Endothelial cell (in vitro differentiated cells): ENCODE measurements at regions not wholly inside any gene's neighbourhood (a gene's known extent, or its start where the extent isn't known, plus 50 kb on each side); places are given as distances from the start of the nearest gene placed in this dataset.

Experiments used
- DNase-seq: peaks from one replicate; pipeline ENCODE4 v3.0.0; 2021; ENCODE audit warnings: low spot score
- H3K27ac Mint-ChIP-seq: one replicate; pipeline ENCODE4 v1.8.0; 2021; ENCODE audit warnings: mixed read lengths, inconsistent platforms; ENCODE audit not compliant: unreplicated experiment
- H3K27me3 Mint-ChIP-seq: one replicate; pipeline ENCODE4 v1.8.0; 2021; ENCODE audit warnings: mild to moderate bottlenecking, moderate library complexity, mixed read lengths, inconsistent platforms; ENCODE audit not compliant: unreplicated experiment
- H3K36me3 Mint-ChIP-seq: one replicate; pipeline ENCODE4 v1.8.0; 2021; ENCODE audit warnings: mild to moderate bottlenecking, low read depth, mixed read lengths, inconsistent platforms; ENCODE audit not compliant: unreplicated experiment
- H3K4me1 Mint-ChIP-seq: one replicate; pipeline ENCODE4 v1.8.0; 2021; ENCODE audit warnings: mild to moderate bottlenecking, mixed read lengths, inconsistent platforms; ENCODE audit not compliant: unreplicated experiment
- H3K4me3 Mint-ChIP-seq: one replicate; pipeline ENCODE4 v1.8.0; 2021; ENCODE audit warnings: mild to moderate bottlenecking, mixed read lengths, inconsistent platforms; ENCODE audit not compliant: unreplicated experiment
- H3K9me3 Mint-ChIP-seq: one replicate; pipeline ENCODE4 v1.8.0; 2021; ENCODE audit warnings: mixed read lengths, inconsistent platforms; ENCODE audit not compliant: unreplicated experiment
- CTCF ChIP-seq: fragments of 200-600 bp; sonication (generic); IDR thresholded peaks from one replicate; pipeline ENCODE4 v1.5.0; 2021; ENCODE audit warnings: antibody characterized with exemption; ENCODE audit not compliant: unreplicated experiment

GRCh38 chr2:145253492-145253891 is 733.6 kb upstream of the ZEB2 start:
- H3K27ac Mint-ChIP-seq = no peak overlapping the region
- no peaks in the 10 kb centered on the region for H3K9me3 Mint-ChIP-seq
- no peak for TF ChIP-seq CTCF
- no peaks in the 10 kb centered on the region for H3K4me1 Mint-ChIP-seq
- no peak overlapping the region for H3K4me3 Mint-ChIP-seq
- no peak for DNase-seq
- H3K27me3 Mint-ChIP-seq = peaks cover 2% of the 10 kb centered on the region
- H3K36me3 Mint-ChIP-seq = no peaks in the 10 kb centered on the region

GRCh38 chr2:145245268-145245870 is 725.5 kb upstream of the ZEB2 start:
- Mint-ChIP-seq H3K4me1 (no peaks in the 10 kb centered on the region), H3K36me3 (no peaks in the 10 kb centered on the region), H3K4me3 (no peak overlapping the region), H3K27me3 (no peaks in the 10 kb centered on the region), H3K27ac (no peak overlapping the region), H3K9me3 (no peaks in the 10 kb centered on the region)
- TF ChIP-seq CTCF = no peak
- no peak for DNase-seq

- no peaks in the 10 kb centered on the region for H3K27me3 Mint-ChIP-seq
- H3K4me3 Mint-ChIP-seq = no peak overlapping the region
- H3K9me3 Mint-ChIP-seq = no peaks in the 10 kb centered on the region
- no peak overlapping the region for H3K27ac Mint-ChIP-seq
- H3K36me3 Mint-ChIP-seq = no peaks in the 10 kb centered on the region
- no peaks in the 10 kb centered on the region for H3K4me1 Mint-ChIP-seq
- no peak for DNase-seq
- TF ChIP-seq CTCF = no peak
Measured at GRCh38 chr2:145235312-145235711, 715.4 kb upstream of the ZEB2 start.

- no peak for TF ChIP-seq CTCF
- no peaks in the 10 kb centered on the region for H3K27me3 Mint-ChIP-seq
- H3K27ac Mint-ChIP-seq = no peak overlapping the region
- DNase-seq = no peak
- no peaks in the 10 kb centered on the region for H3K36me3 Mint-ChIP-seq
- no peaks in the 10 kb centered on the region for H3K4me1 Mint-ChIP-seq
- H3K4me3 Mint-ChIP-seq = no peak overlapping the region
- no peaks in the 10 kb centered on the region for H3K9me3 Mint-ChIP-seq
Measured at GRCh38 chr2:145230546-145230945, 710.6 kb upstream of the ZEB2 start.

DNA sequence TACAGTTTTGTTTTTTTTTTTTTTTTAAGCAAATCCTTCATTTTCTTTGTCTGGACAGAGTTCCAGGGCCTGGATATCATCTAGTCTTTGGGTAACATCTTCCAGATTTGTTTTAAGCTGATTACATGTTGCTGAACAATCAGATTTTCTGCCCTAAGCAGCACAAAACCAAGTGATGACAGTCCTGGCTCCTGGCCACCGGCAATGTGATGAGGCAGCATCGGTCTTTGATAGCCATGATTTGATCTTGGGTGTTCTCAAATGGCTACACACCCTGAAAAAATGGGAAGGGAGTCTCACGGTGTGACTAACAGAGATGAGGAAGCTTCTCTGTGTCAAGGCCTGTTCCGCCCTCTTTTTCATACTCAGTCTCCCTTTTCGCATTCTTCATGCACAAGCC is 708.6 kb upstream of the ZEB2 start:
- H3K4me1 Mint-ChIP-seq = no peaks in the 10 kb centered on the region
- TF ChIP-seq CTCF = no peak
- H3K36me3 Mint-ChIP-seq = no peaks in the 10 kb centered on the region
- no peak overlapping the region for H3K4me3 Mint-ChIP-seq
- no peaks in the 10 kb centered on the region for H3K9me3 Mint-ChIP-seq
- no peaks in the 10 kb centered on the region for H3K27me3 Mint-ChIP-seq
- no peak for DNase-seq
- no peak overlapping the region for H3K27ac Mint-ChIP-seq
